NCI-H1417 treated with DMSO at 0.1 percent for 48 hours (cell line): ENCODE measurements at regions not wholly inside any gene's neighbourhood (a gene's known extent, or its start where the extent isn't known, plus 50 kb on each side); places are given as distances from the start of the nearest gene placed in this dataset.

Experiments
- DNase-seq: peaks from one replicate; lab custom pipeline; 2025; lab: John Stamatoyannopoulos, UW

GRCh38 chr6:33950891-33951889 is 147.4 kb upstream of the MLN start:
- DNase-seq, result no peak

- DNase-seq, result peak; percentile 87
Observed at GRCh38 chr6:33950472-33950881, 146.7 kb upstream of the MLN start.

GRCh38 chr6:33949877-33950435 is 146.2 kb upstream of the MLN start:
- no peak for DNase-seq

- no peak for DNase-seq
Observed at GRCh38 chr6:33949111-33949510, 145.3 kb upstream of the MLN start.

GRCh38 chr6:33947916-33948594 is 144.3 kb upstream of the MLN start:
- DNase-seq, result no peak

- DNase-seq, result no peak
Observed at GRCh38 chr6:33947047-33947446, 143.2 kb upstream of the MLN start.

GRCh38 chr6:33945931-33946330 is 142.1 kb upstream of the MLN start:
- DNase-seq, result no peak

- no peak for DNase-seq
Observed at GRCh38 chr6:33944686-33945411, 141.0 kb upstream of the MLN start.

- DNase-seq, result no peak
Observed at GRCh38 chr6:33936886-33937285, 133.1 kb upstream of the MLN start.

- no peak for DNase-seq
Observed at GRCh38 chr6:33935439-33936080, 131.8 kb upstream of the MLN start.

- DNase-seq, result no peak
Observed at GRCh38 chr6:33934731-33935270, 131.0 kb upstream of the MLN start.

GRCh38 chr6:33933101-33933500 is 129.3 kb upstream of the MLN start:
- no peak for DNase-seq

GRCh38 chr6:33931799-33932198 is 128.0 kb upstream of the MLN start:
- DNase-seq, result no peak

- no peak for DNase-seq
Observed at GRCh38 chr6:33929575-33930288, 125.9 kb upstream of the MLN start.

GRCh38 chr6:33927616-33928015 is 123.8 kb upstream of the MLN start:
- DNase-seq, result no peak

- no peak for DNase-seq
Observed at GRCh38 chr6:33927112-33927511, 123.3 kb upstream of the MLN start.

GRCh38 chr6:33926451-33926850 is 122.6 kb upstream of the MLN start:
- DNase-seq, result no peak

- DNase-seq, result peak; percentile 92
Observed at GRCh38 chr6:33925936-33926335, 122.1 kb upstream of the MLN start.

- no peak for DNase-seq
Observed at GRCh38 chr6:33925210-33925609, 121.4 kb upstream of the MLN start.

- DNase-seq, result no peak
Observed at GRCh38 chr6:33924681-33925080, 120.9 kb upstream of the MLN start.
